WTC11 (cell line): ENCODE measurements at regions not wholly inside any gene's neighbourhood (a gene's known extent, or its start where the extent isn't known, plus 50 kb on each side); places are given as distances from the start of the nearest gene placed in this dataset.

Experiments
- ATAC-seq: fragments of 200-7000 bp; cut with Tn5 transposase; 2 replicates; pipeline ENCODE4 v1.10.0; 2021; ENCODE audit warnings: mild to moderate bottlenecking, moderate library complexity
- CTCF ChIA-PET: fragments of 300-600 bp; sonication (Branson Sonifier 250); formaldehyde crosslinking; loops from one replicate; lab custom pipeline; 2021; ENCODE audit warnings: antibody characterized with exemption; lab: Charles Lee
- POLR2A ChIA-PET: fragments of 350-600 bp; sonication (Branson Sonifier 250); formaldehyde crosslinking; loops from one replicate; lab custom pipeline; 2021; ENCODE audit warnings: antibody characterized with exemption; lab: Charles Lee
- DNase-seq: peaks from one replicate; pipeline ENCODE4 v3.0.0; 2021; ENCODE audit warnings: low spot score
- H3K27ac Mint-ChIP-seq: 2 replicates; pipeline ENCODE4 v1.8.0; 2021; ENCODE audit warnings: mixed read lengths
- H3K27me3 Mint-ChIP-seq: 2 replicates; pipeline ENCODE4 v1.8.0; 2021; ENCODE audit warnings: low read depth, mild to moderate bottlenecking, moderate library complexity, mixed read lengths
- H3K36me3 Mint-ChIP-seq: 2 replicates; pipeline ENCODE4 v1.8.0; 2021; ENCODE audit warnings: mixed read lengths
- H3K4me1 Mint-ChIP-seq: 2 replicates; pipeline ENCODE4 v1.8.0; 2022; ENCODE audit warnings: mixed read lengths
- H3K4me3 Mint-ChIP-seq: 2 replicates; pipeline ENCODE4 v1.8.0; 2021; ENCODE audit warnings: mild to moderate bottlenecking, moderate library complexity, mixed read lengths
- H3K9me3 Mint-ChIP-seq: 2 replicates; pipeline ENCODE4 v1.8.0; 2021; ENCODE audit warnings: mixed read lengths
- ATF1 ChIP-seq: sonication (generic); formaldehyde crosslinking; IDR thresholded peaks from 2 replicates; pipeline ENCODE4 v1.8.1; 2023; ENCODE audit warnings: mild to moderate bottlenecking, moderate library complexity, missing genetic modification reagents
- ATF6 ChIP-seq: sonication (generic); formaldehyde crosslinking; IDR thresholded peaks from 2 replicates; pipeline ENCODE4 v1.8.1; 2023; ENCODE audit warnings: mild to moderate bottlenecking, missing genetic modification reagents
- CDX4 ChIP-seq: fragments of 250-450 bp; sonication (Bioruptor Pico); IDR thresholded peaks from 2 replicates; pipeline ENCODE4 v1.9.0; 2021; ENCODE audit warnings: moderate library complexity, mild to moderate bottlenecking, inconsistent platforms, borderline replicate concordance
- CTCF ChIP-seq: fragments of 200-600 bp; IDR thresholded peaks from 2 replicates; pipeline ENCODE4 v1.8.0; 2022; ENCODE audit warnings: antibody characterized with exemption
- ELF4 ChIP-seq: sonication (generic); formaldehyde crosslinking; IDR thresholded peaks from 2 replicates; pipeline ENCODE4 v1.8.1; 2022; ENCODE audit warnings: low read depth, mild to moderate bottlenecking, moderate library complexity, missing genetic modification reagents
- EMX1 ChIP-seq: fragments of 250-450 bp; sonication (Bioruptor Pico); IDR thresholded peaks from 2 replicates; pipeline ENCODE4 v1.8.0; 2021; ENCODE audit warnings: mild to moderate bottlenecking
- FOXJ3 ChIP-seq: sonication (generic); formaldehyde crosslinking; IDR thresholded peaks from 2 replicates; pipeline ENCODE4 v1.9.0; 2021; ENCODE audit warnings: missing genetic modification reagents, mild to moderate bottlenecking, borderline replicate concordance
- GTF2I ChIP-seq: fragments of 250-450 bp; sonication (Bioruptor Pico); conservative IDR thresholded peaks from 2 replicates; pipeline ENCODE4 v1.4.0; 2021; ENCODE audit warnings: mild to moderate bottlenecking
- NFYB ChIP-seq: sonication (generic); formaldehyde crosslinking; conservative IDR thresholded peaks from 2 replicates; pipeline ENCODE4 v1.8.0; 2022; ENCODE audit warnings: low read depth, missing genetic modification reagents
- RELA ChIP-seq: sonication (generic); formaldehyde crosslinking; IDR thresholded peaks from 2 replicates; pipeline ENCODE4 v1.8.1; 2022; ENCODE audit warnings: missing genetic modification reagents, mild to moderate bottlenecking, borderline replicate concordance
- SMAD3 ChIP-seq: sonication (generic); formaldehyde crosslinking; IDR thresholded peaks from 2 replicates; pipeline ENCODE4 v1.8.0; 2022; ENCODE audit warnings: missing genetic modification reagents, mild to moderate bottlenecking, borderline replicate concordance
- SP1 ChIP-seq: sonication (generic); formaldehyde crosslinking; conservative IDR thresholded peaks from 2 replicates; pipeline ENCODE4 v1.8.1; 2022; ENCODE audit warnings: missing genetic modification reagents
- TP53 ChIP-seq: sonication (generic); formaldehyde crosslinking; IDR thresholded peaks from 2 replicates; pipeline ENCODE4 v1.8.1; 2023; ENCODE audit warnings: mild to moderate bottlenecking, missing genetic modification reagents
- ZNF263 ChIP-seq: sonication (generic); formaldehyde crosslinking; IDR thresholded peaks from 2 replicates; pipeline ENCODE4 v1.8.1; 2022; ENCODE audit warnings: low read depth, mild to moderate bottlenecking, moderate library complexity, missing genetic modification reagents
- ZNF416 ChIP-seq: fragments of 250-450 bp; sonication (Bioruptor Pico); IDR thresholded peaks from 2 replicates; pipeline ENCODE4 v1.9.0; 2021; ENCODE audit warnings: mild to moderate bottlenecking, inconsistent platforms
- ZNF671 ChIP-seq: fragments of 250-450 bp; sonication (Bioruptor Pico); IDR thresholded peaks from 2 replicates; pipeline ENCODE4 v1.8.0; 2021; ENCODE audit warnings: mild to moderate bottlenecking
- TF ChIP-seq, protein P1 (sequence below): sonication (generic); formaldehyde crosslinking; IDR thresholded peaks from 2 replicates; pipeline ENCODE4 v1.8.1; 2022; ENCODE audit warnings: missing genetic modification reagents, borderline replicate concordance
- TF ChIP-seq, protein P2 (sequence below): sonication (generic); formaldehyde crosslinking; conservative IDR thresholded peaks from 2 replicates; pipeline ENCODE4 v1.8.1; 2023; ENCODE audit warnings: mild to moderate bottlenecking, low read depth, missing genetic modification reagents, moderate library complexity
- TF ChIP-seq, protein P3 (sequence below): fragments of 250-450 bp; sonication (Bioruptor Pico); IDR thresholded peaks from 2 replicates; pipeline ENCODE4 v2.1.2; 2022; ENCODE audit warnings: mild to moderate bottlenecking, moderate library complexity

DNA sequence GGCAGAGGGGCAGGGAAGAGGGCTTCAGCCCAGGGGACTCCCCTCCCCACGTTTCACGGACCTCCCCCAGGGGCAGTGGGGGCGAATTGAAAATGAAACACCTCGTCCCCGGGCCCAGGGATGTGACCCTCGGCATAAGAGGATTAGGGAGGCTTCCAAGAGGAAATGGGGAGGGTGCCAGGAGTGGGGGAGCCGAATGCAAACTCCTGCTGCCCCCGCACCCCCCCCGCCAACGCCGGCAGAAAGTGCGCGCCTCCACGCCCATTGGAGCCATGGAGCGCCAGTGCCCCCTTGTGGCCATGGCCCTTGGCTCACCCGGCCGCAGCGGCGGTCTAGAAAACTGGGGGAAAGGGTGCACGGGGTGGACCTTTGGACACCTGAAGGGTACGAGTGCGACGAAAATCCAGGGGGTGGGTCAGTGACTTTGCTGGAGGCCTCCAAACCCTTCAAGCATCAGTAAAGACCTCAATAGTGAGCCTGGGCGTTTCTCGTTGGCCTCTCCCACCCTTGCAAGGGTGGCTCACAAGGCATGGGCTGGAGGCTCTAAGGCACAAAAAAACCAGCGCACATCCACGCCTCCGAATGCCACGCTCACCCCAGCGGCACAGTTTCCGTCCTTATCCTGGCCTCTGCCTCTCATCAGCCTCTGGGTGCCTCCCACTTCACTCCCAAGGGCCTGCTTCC lies 120.8 kb upstream of the PJA1 start:
- H3K9me3 Mint-ChIP-seq: no peaks in the 10 kb centered on the region
- peak; percentile 58 for ATAC-seq
- peaks cover 65% of the 10 kb centered on the region for H3K27me3 Mint-ChIP-seq
- H3K27ac Mint-ChIP-seq: no peak overlapping the region
- TF ChIP-seq CTCF: peak; percentile 61
- 0 out of 2 replicates have a peak, but pooled peaks have one; percentile 38 for TF ChIP-seq TP53 (CRISPR knock-in tag)
- no peak for TF ChIP-seq SMAD3 (CRISPR knock-in tag)
- 0 out of 2 replicates have a peak, but pooled peaks have one; percentile 39 for TF ChIP-seq SP1 (CRISPR knock-in tag)
- no peak for TF ChIP-seq ZNF416 (CRISPR knock-in tag)
- peak; percentile 66 for DNase-seq
- H3K4me1 Mint-ChIP-seq: peaks cover 19% of the 10 kb centered on the region
- no peaks in the 10 kb centered on the region for H3K36me3 Mint-ChIP-seq
- POLR2A ChIA-PET: no interaction called here
- CTCF ChIA-PET: interaction anchor here (0.5 to 4.2 kb wide), 7 partner anchors 17 to 769 kb away, joined by 3 to 85 read pairs (median 5); partner anchors contain the start of gene EFNB1
- peak overlapping the region; percentile 61 for H3K4me3 Mint-ChIP-seq

- H3K4me1 Mint-ChIP-seq: peaks cover 16% of the 10 kb centered on the region
- DNase-seq: no peak
- peaks cover 68% of the 10 kb centered on the region for H3K27me3 Mint-ChIP-seq
- H3K27ac Mint-ChIP-seq: no peak overlapping the region
- H3K4me3 Mint-ChIP-seq: peak overlapping the region; percentile 61
- H3K36me3 Mint-ChIP-seq: no peaks in the 10 kb centered on the region
- CTCF ChIA-PET: interaction anchor here (0.5 to 4.2 kb wide), 7 partner anchors 17 to 769 kb away, joined by 3 to 85 read pairs (median 5); partner anchors contain the start of gene EFNB1
- peak; percentile 8; the same call in 1 of the 2 replicates for ATAC-seq
- TF ChIP-seq, protein P1, sequence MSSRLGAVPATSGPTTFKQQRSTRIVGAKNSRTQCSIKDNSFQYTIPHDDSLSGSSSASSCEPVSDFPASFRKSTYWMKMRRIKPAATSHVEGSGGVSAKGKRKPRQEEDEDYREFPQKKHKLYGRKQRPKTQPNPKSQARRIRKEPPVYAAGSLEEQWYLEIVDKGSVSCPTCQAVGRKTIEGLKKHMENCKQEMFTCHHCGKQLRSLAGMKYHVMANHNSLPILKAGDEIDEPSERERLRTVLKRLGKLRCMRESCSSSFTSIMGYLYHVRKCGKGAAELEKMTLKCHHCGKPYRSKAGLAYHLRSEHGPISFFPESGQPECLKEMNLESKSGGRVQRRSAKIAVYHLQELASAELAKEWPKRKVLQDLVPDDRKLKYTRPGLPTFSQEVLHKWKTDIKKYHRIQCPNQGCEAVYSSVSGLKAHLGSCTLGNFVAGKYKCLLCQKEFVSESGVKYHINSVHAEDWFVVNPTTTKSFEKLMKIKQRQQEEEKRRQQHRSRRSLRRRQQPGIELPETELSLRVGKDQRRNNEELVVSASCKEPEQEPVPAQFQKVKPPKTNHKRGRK (CRISPR knock-in tag): 0 out of 2 replicates have a peak, but pooled peaks have one; percentile 66
- TF ChIP-seq ATF1 (CRISPR knock-in tag): no peak
- no peaks in the 10 kb centered on the region for H3K9me3 Mint-ChIP-seq
- POLR2A ChIA-PET: interaction anchor here (0.6 to 1.0 kb wide), 2 partner anchors 76 to 458 kb away, joined by 3 read pairs; no protein-coding TSS in a partner anchor
Observed at GRCh38 chrX:69285401-69285877, 120.2 kb upstream of the PJA1 start.

DNA sequence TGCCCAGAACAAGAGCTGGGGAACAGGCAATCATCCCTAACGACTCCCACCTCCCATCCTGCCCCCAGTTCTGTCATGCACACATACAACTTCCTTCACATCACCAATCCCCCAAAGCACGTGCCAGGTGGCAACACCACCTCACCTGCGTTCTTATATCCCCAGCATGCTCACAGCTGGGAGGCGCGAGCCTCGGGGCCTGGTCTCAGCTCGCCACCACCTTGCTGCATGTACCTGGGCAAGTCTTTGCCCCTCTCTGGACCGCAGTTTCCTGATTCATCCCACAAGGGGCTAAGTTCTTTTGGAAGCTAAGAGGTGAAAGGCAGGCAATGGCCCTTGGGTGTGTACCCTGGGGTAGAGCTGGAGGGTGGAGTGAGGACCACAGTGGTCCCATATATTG lies 119.2 kb upstream of the PJA1 start:
- CTCF ChIA-PET: interaction anchor here (0.9 to 4.2 kb wide), 8 partner anchors 16 to 462 kb away, joined by 3 to 85 read pairs (median 16); partner anchors contain the start of gene EFNB1
- no peak for ATAC-seq

More for the DNA sequence above, 119.2 kb upstream of the PJA1 start:
- TF ChIP-seq CDX4 (CRISPR knock-in tag) (no peak), ELF4 (no peak), FOXJ3 (CRISPR knock-in tag) (no peak), NFYB (no peak), ATF6 (CRISPR knock-in tag) (no peak), RELA (no peak), EMX1 (CRISPR knock-in tag) (no peak), ZNF263 (CRISPR knock-in tag) (no peak), GTF2I (CRISPR knock-in tag) (no peak), ZNF671 (CRISPR knock-in tag) (no peak)
- TF ChIP-seq, protein P2, sequence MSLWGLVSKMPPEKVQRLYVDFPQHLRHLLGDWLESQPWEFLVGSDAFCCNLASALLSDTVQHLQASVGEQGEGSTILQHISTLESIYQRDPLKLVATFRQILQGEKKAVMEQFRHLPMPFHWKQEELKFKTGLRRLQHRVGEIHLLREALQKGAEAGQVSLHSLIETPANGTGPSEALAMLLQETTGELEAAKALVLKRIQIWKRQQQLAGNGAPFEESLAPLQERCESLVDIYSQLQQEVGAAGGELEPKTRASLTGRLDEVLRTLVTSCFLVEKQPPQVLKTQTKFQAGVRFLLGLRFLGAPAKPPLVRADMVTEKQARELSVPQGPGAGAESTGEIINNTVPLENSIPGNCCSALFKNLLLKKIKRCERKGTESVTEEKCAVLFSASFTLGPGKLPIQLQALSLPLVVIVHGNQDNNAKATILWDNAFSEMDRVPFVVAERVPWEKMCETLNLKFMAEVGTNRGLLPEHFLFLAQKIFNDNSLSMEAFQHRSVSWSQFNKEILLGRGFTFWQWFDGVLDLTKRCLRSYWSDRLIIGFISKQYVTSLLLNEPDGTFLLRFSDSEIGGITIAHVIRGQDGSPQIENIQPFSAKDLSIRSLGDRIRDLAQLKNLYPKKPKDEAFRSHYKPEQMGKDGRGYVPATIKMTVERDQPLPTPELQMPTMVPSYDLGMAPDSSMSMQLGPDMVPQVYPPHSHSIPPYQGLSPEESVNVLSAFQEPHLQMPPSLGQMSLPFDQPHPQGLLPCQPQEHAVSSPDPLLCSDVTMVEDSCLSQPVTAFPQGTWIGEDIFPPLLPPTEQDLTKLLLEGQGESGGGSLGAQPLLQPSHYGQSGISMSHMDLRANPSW (CRISPR knock-in tag): no peak
- TF ChIP-seq, protein P3, sequence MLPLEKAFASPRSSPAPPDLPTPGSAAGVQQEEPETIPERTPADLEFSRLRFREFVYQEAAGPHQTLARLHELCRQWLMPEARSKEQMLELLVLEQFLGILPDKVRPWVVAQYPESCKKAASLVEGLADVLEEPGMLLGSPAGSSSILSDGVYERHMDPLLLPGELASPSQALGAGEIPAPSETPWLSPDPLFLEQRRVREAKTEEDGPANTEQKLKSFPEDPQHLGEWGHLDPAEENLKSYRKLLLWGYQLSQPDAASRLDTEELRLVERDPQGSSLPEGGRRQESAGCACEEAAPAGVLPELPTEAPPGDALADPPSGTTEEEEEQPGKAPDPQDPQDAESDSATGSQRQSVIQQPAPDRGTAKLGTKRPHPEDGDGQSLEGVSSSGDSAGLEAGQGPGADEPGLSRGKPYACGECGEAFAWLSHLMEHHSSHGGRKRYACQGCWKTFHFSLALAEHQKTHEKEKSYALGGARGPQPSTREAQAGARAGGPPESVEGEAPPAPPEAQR (CRISPR knock-in tag): no peak
- Mint-ChIP-seq H3K27ac (no peak overlapping the region), H3K4me3 (no peak overlapping the region), H3K36me3 (no peaks in the 10 kb centered on the region), H3K9me3 (no peaks in the 10 kb centered on the region), H3K4me1 (peaks cover 16% of the 10 kb centered on the region), H3K27me3 (peaks cover 77% of the 10 kb centered on the region)
- DNase-seq: no peak
- POLR2A ChIA-PET: interaction anchor here (1.0 kb wide), 1 partner anchor 457 kb away, joined by 3 read pairs; no protein-coding TSS in a partner anchor
